IMR-90 (cell line): ENCODE measurements at regions not wholly inside any gene's neighbourhood (a gene's known extent, or its start where the extent isn't known, plus 50 kb on each side); places are given as distances from the start of the nearest gene placed in this dataset.

Source experiments
- ATAC-seq: fragments of 200-7000 bp; cut with Tn5 transposase; 2 replicates; pipeline ENCODE4 v1.9.1; 2020; ENCODE audit warnings: low read depth, mild to moderate bottlenecking, moderate library complexity
- BruUV-seq: library from RNA; stranded (reverse); fragments of 400-500 nt; replicated peaks from 2 replicates; lab custom pipeline; 2021; lab: Mats Ljungman, UMichigan
- CTCF ChIA-PET: fragments of 300-600 bp; formaldehyde crosslinking; extraction: SDS; loops from one replicate; lab custom pipeline; 2021; ENCODE audit warnings: antibody characterized with exemption; lab: Yijun Ruan, JAX
- POLR2A ChIA-PET: fragments of 300-600 bp; sonication (Branson Sonifier 250); formaldehyde crosslinking; loops from one replicate; lab custom pipeline; 2022; ENCODE audit warnings: antibody characterized with exemption; ENCODE audit not compliant: unreplicated experiment; lab: Charles Lee
- DNase-seq: peaks from one replicate; pipeline ENCODE4 v3.0.0; 2013
- H2AFZ ChIP-seq: replicated peaks from 2 replicates; pipeline ENCODE3; 2013; ENCODE audit warnings: low read length, mild to moderate bottlenecking; ENCODE audit not compliant: poor library complexity
- H2AK5ac ChIP-seq: 2 replicates; pipeline ENCODE4 v1.6.1; 2013; ENCODE audit warnings: low read depth, low read length, inconsistent platforms
- H2AK9ac ChIP-seq: replicated peaks from 2 replicates; pipeline ENCODE3; 2013; ENCODE audit warnings: mild to moderate bottlenecking, low read depth, low read length, moderate library complexity; ENCODE audit not compliant: poor library complexity
- H2BK120ac ChIP-seq: 2 replicates; pipeline ENCODE4 v1.6.1; 2013; ENCODE audit warnings: low read depth, low read length, inconsistent platforms
- H2BK15ac ChIP-seq: 3 replicates; pipeline ENCODE4 v1.6.1; 2013; ENCODE audit warnings: low read depth, low read length, inconsistent platforms
- H2BK20ac ChIP-seq: 2 replicates; pipeline ENCODE4 v1.6.1; 2013; ENCODE audit warnings: low read depth, mild to moderate bottlenecking, inconsistent platforms, low read length, moderate library complexity
- H2BK5ac ChIP-seq: 2 replicates; pipeline ENCODE4 v1.6.1; 2013; ENCODE audit warnings: mild to moderate bottlenecking, low read depth, low read length, inconsistent platforms; ENCODE audit not compliant: poor library complexity, severe bottlenecking
- H3K14ac ChIP-seq: replicated peaks from 2 replicates; pipeline ENCODE4 v1.6.1; 2013; ENCODE audit warnings: low read depth, low read length, inconsistent platforms
- H3K18ac ChIP-seq: 2 replicates; pipeline ENCODE4 v1.6.1; 2013; ENCODE audit warnings: low read depth, low read length, control low read depth
- H3K23ac ChIP-seq: 2 replicates; pipeline ENCODE4 v1.6.1; 2013; ENCODE audit warnings: low read depth, low read length, inconsistent platforms
- H3K27ac ChIP-seq: 2 replicates; pipeline ENCODE4 v1.5.1; 2013; ENCODE audit warnings: mild to moderate bottlenecking, control low read depth, low read length; ENCODE audit not compliant: insufficient read depth
- H3K27me3 ChIP-seq: 2 replicates; pipeline ENCODE4 v1.6.1; 2013; ENCODE audit warnings: low read length; ENCODE audit not compliant: control insufficient read depth, insufficient read depth
- H3K36me3 ChIP-seq: 2 replicates; pipeline ENCODE4 v1.6.1; 2013; ENCODE audit warnings: low read length, mixed read lengths; ENCODE audit not compliant: control insufficient read depth, insufficient read depth
- H3K4ac ChIP-seq: 2 replicates; pipeline ENCODE4 v1.6.1; 2013; ENCODE audit warnings: low read depth, low read length, inconsistent platforms
- H3K4me1 ChIP-seq: 2 replicates; pipeline ENCODE4 v1.6.1; 2013; ENCODE audit warnings: low read length, mixed read lengths; ENCODE audit not compliant: control insufficient read depth, insufficient read depth
- H3K4me2 ChIP-seq: 2 replicates; pipeline ENCODE4 v1.6.1; 2013; ENCODE audit warnings: low read depth, mild to moderate bottlenecking, control low read depth, low read length, moderate library complexity
- H3K4me3 ChIP-seq: 2 replicates; pipeline ENCODE4 v1.5.1; 2013; ENCODE audit warnings: low read depth, mild to moderate bottlenecking, control low read depth, low read length, moderate library complexity; ENCODE audit not compliant: insufficient read depth
- H3K56ac ChIP-seq: 2 replicates; pipeline ENCODE4 v1.6.1; 2013; ENCODE audit warnings: low read length, inconsistent platforms; ENCODE audit not compliant: insufficient read depth; ENCODE audit errors: extremely low read depth
- H3K79me1 ChIP-seq, 2 experiments: 2 replicates each; pipeline ENCODE4 v1.6.1; 2013; ENCODE audit warnings: low read length in 2 of 2, inconsistent platforms in 1 of 2, low read depth in 1 of 2
- H3K9ac ChIP-seq: 2 replicates; pipeline ENCODE4 v1.6.1; 2013; ENCODE audit warnings: low read depth, low read length, control low read depth
- H3K9me1 ChIP-seq: 2 replicates; pipeline ENCODE4 v1.6.1; 2013; ENCODE audit warnings: low read length, inconsistent platforms; ENCODE audit not compliant: insufficient read depth
- H3K9me3 ChIP-seq: 2 replicates; pipeline ENCODE4 v1.6.1; 2013; ENCODE audit warnings: low read length; ENCODE audit not compliant: control insufficient read depth, insufficient read depth
- H4K20me1 ChIP-seq: 2 replicates; pipeline ENCODE4 v1.6.1; 2013; ENCODE audit warnings: low read length, inconsistent platforms; ENCODE audit not compliant: insufficient read depth
- H4K5ac ChIP-seq: 2 replicates; pipeline ENCODE4 v1.6.1; 2013; ENCODE audit warnings: mild to moderate bottlenecking, low read depth, low read length, control low read depth
- H4K8ac ChIP-seq, 2 experiments: 2 replicates each; pipeline ENCODE4 v1.6.1; 2013; ENCODE audit warnings: low read depth in 2 of 2, low read length in 2 of 2, control low read depth in 1 of 2, inconsistent platforms in 1 of 2
- H4K91ac ChIP-seq: 2 replicates; pipeline ENCODE4 v1.6.1; 2013; ENCODE audit warnings: low read depth, low read length, inconsistent platforms; ENCODE audit not compliant: insufficient read depth
- MAFK ChIP-seq: IDR thresholded peaks from 2 replicates; pipeline ENCODE4 v1.6.1; 2012; ENCODE audit warnings: low read depth, low read length, improper control_type of control experiment
- MAZ ChIP-seq: IDR thresholded peaks from 2 replicates; pipeline ENCODE4 v1.6.1; 2012; ENCODE audit warnings: low read depth, mild to moderate bottlenecking, low read length, improper control_type of control experiment, moderate library complexity, borderline replicate concordance
- MXI1 ChIP-seq: IDR thresholded peaks from 2 replicates; pipeline ENCODE4 v1.6.1; 2012; ENCODE audit warnings: low read depth, mild to moderate bottlenecking, low read length, moderate library complexity, borderline replicate concordance
- NFE2L2 ChIP-seq: fragments of 150-350 bp; IDR thresholded peaks from 2 replicates; pipeline ENCODE4 v1.6.1; 2016; ENCODE audit warnings: low read depth, mild to moderate bottlenecking, low read length
- POLR2A ChIP-seq: IDR thresholded peaks from 2 replicates; pipeline ENCODE4 v1.6.1; 2012; ENCODE audit warnings: mild to moderate bottlenecking, low read depth, low read length
- RAD21 ChIP-seq: IDR thresholded peaks from 2 replicates; pipeline ENCODE4 v1.6.1; 2012; ENCODE audit warnings: low read length, improper control_type of control experiment
- RCOR1 ChIP-seq: IDR thresholded peaks from 2 replicates; pipeline ENCODE4 v1.6.1; 2012; ENCODE audit warnings: mild to moderate bottlenecking, low read length, improper control_type of control experiment; ENCODE audit not compliant: insufficient replicate concordance
- RFX5 ChIP-seq: IDR thresholded peaks from 2 replicates; pipeline ENCODE4 v1.8.0; 2012; ENCODE audit warnings: low read depth, mild to moderate bottlenecking, low read length, moderate library complexity
- SMC3 ChIP-seq: fragments of 150-350 bp; IDR thresholded peaks from 2 replicates; pipeline ENCODE4 v1.6.1; 2016; ENCODE audit warnings: low read depth, mild to moderate bottlenecking, antibody characterized with exemption, low read length, moderate library complexity
- USF2 ChIP-seq: fragments of 150-350 bp; IDR thresholded peaks from 2 replicates; pipeline ENCODE4 v1.6.1; 2017; ENCODE audit warnings: mild to moderate bottlenecking, antibody characterized with exemption, low read length, low read depth
- WGBS, 2 experiments: methylation state at CpG; one replicate each; pipeline versions ENCODE4 v1.1.5 to v1.1.7; 2013; ENCODE audit warnings: missing lambda C conversion rate in 2 of 2; ENCODE audit not compliant: insufficient read length in 1 of 2; ENCODE audit errors: extremely low coverage in 2 of 2; 5-methylcytosine and 5-hydroxymethylcytosine counted together
- dilution Hi-C: fragments of 300-500 bp; cut with HindIII; formaldehyde crosslinking; loops from one replicate; pipeline ENCODE4 v1.14.3; 2018; ENCODE audit warnings: low sequenced_read_pairs; ENCODE audit not compliant: unreplicated experiment
- in situ Hi-C: fragments of 300-500 bp; cut with MboI; formaldehyde crosslinking; loops from 3 replicates; pipeline ENCODE4 v1.14.3; 2019; ENCODE audit warnings: low sequenced_read_pairs, inconsistent platforms, mixed read lengths
- intact Hi-C: fragments of 100-400 bp; cut with micrococcal nuclease; formaldehyde crosslinking; loops from 2 replicates; pipeline ENCODE4 v1.10.0; 2022

- H3K27ac ChIP-seq = no peak overlapping the region
- POLR2A ChIA-PET = no interaction called here
- no peak overlapping the region for H3K4me3 ChIP-seq
- in situ Hi-C loops (no loop called here), intact Hi-C loops (no loop called here), dilution Hi-C loops (no loop called here)
- H4K8ac ChIP-seq = peak overlapping the region in 1 of 2 experiments; percentile 48; a peak in 1 of 4 replicates
- no peak overlapping the region for H3K4me2 ChIP-seq
- H2BK120ac ChIP-seq = 0 out of 2 replicates have a peak overlapping the region, but pooled peaks have one; percentile 24
- peak overlapping the region; percentile 1; the same call in 1 of the 2 replicates for H2AK5ac ChIP-seq
- DNase-seq (no peak), ATAC-seq (no peak)
- H3K23ac ChIP-seq = no peak overlapping the region
- H3K9me1 ChIP-seq = peaks cover 12% of the 10 kb centered on the region; the same call in 1 of the 2 replicates
- peaks cover 14% of the 10 kb centered on the region for H3K4me1 ChIP-seq
- H3K27me3 ChIP-seq = no peaks in the 10 kb centered on the region
- no peak overlapping the region for H3K14ac ChIP-seq
- no peak overlapping the region for H2BK5ac ChIP-seq
- no peak overlapping the region for H4K91ac ChIP-seq
- H3K18ac ChIP-seq = no peak overlapping the region; the same call in 1 of the 2 replicates
- H2BK15ac ChIP-seq = no peak overlapping the region
- no peaks in the 10 kb centered on the region for H3K79me1 ChIP-seq
- H3K4ac ChIP-seq = no peak overlapping the region; the same call in 1 of the 2 replicates
- H3K9me3 ChIP-seq = no peaks in the 10 kb centered on the region
- no peak overlapping the region for H2AFZ ChIP-seq
- H4K20me1 ChIP-seq = no peaks in the 10 kb centered on the region
- no peak for TF ChIP-seq RCOR1
- no peak for TF ChIP-seq MXI1
- TF ChIP-seq NFE2L2 = no peak
- no peak for TF ChIP-seq MAZ
- TF ChIP-seq USF2 = no peak
- TF ChIP-seq RAD21 = no peak
- no peak for TF ChIP-seq POLR2A
- TF ChIP-seq MAFK = no peak
- TF ChIP-seq RFX5 = no peak
- no peak for TF ChIP-seq SMC3
- no peak overlapping the region for H2BK20ac ChIP-seq
- no peak overlapping the region for H3K9ac ChIP-seq
- H3K36me3 ChIP-seq = no peaks in the 10 kb centered on the region
- BruUV-seq = no TSS peak
- no peak overlapping the region for H4K5ac ChIP-seq
- no peak overlapping the region for H3K56ac ChIP-seq
- H2AK9ac ChIP-seq = no peak overlapping the region
- WGBS, 2 experiments = 67% methylated on average over 3 of the region's 8 CpGs; no CpG with 5 or more reads in 1 of the 2 experiments
- CTCF ChIA-PET = no interaction called here
Observed at GRCh38 chr14:76927971-76928700, 100.4 kb downstream of the IRF2BPL start.
